PC-9 (cell line): ENCODE measurements at regions not wholly inside any gene's neighbourhood (a gene's known extent, or its start where the extent isn't known, plus 50 kb on each side); places are given as distances from the start of the nearest gene placed in this dataset.

Source experiments
- CTCF ChIP-seq: fragments of 200-600 bp; sonication (generic); conservative IDR thresholded peaks from 2 replicates; pipeline ENCODE4 v1.6.1; 2017; ENCODE audit warnings: mixed run types, antibody characterized with exemption, mild to moderate bottlenecking, moderate library complexity
- EZH2 ChIP-seq: fragments of 200-600 bp; sonication (generic); IDR thresholded peaks from 2 replicates; pipeline ENCODE4 v1.8.0; 2017; ENCODE audit warnings: antibody characterized with exemption, low read depth

- TF ChIP-seq CTCF (no peak), EZH2 (no peak)
These were observed 220.3 kb upstream of the IRX3 start for GRCh38 chr16:54506741-54507500.
